Left renal cortex interstitium (tissue), 4 donors: ENCODE measurements at regions not wholly inside any gene's neighbourhood (a gene's known extent, or its start where the extent isn't known, plus 50 kb on each side); places are given as distances from the start of the nearest gene placed in this dataset.

Experiments used
- DNase-seq, 4 donors: peaks; one replicate each; pipeline ENCODE4 v3.0.0-alpha.2; 2013; ENCODE audit warnings: low read depth in 4 of 4, low spot score in 2 of 4, missing footprints in 1 of 4

- no peak for DNase-seq
These were observed 85.1 kb downstream of the CTAGE1 start for GRCh38 chr18:22332590-22332989.

GRCh38 chr18:22330508-22330907 is 87.2 kb downstream of the CTAGE1 start:
- no peak for DNase-seq

- DNase-seq, result no peak
These were observed 92.3 kb downstream of the CTAGE1 start for GRCh38 chr18:22325396-22325795.

- DNase-seq, result no peak
These were observed 93.3 kb downstream of the CTAGE1 start for GRCh38 chr18:22324191-22325131.

- no peak for DNase-seq
These were observed 95.4 kb downstream of the CTAGE1 start for GRCh38 chr18:22322243-22322691.

GRCh38 chr18:22320771-22321170 is 96.9 kb downstream of the CTAGE1 start:
- DNase-seq, result no peak

- DNase-seq, result no peak
These were observed 97.6 kb downstream of the CTAGE1 start for GRCh38 chr18:22320155-22320554.

GRCh38 chr18:22318745-22319407 is 98.8 kb downstream of the CTAGE1 start:
- DNase-seq, result no peak

- no peak for DNase-seq
These were observed 103.3 kb downstream of the CTAGE1 start for GRCh38 chr18:22314420-22314819.

- DNase-seq, result no peak
These were observed 103.7 kb downstream of the CTAGE1 start for GRCh38 chr18:22314001-22314400.

GRCh38 chr18:22311301-22311700 is 106.4 kb downstream of the CTAGE1 start:
- no peak for DNase-seq

- DNase-seq, result no peak
These were observed 108.5 kb downstream of the CTAGE1 start for GRCh38 chr18:22309191-22309590.

- DNase-seq, result no peak
These were observed 110.2 kb downstream of the CTAGE1 start for GRCh38 chr18:22307528-22307927.

GRCh38 chr18:22303927-22304326 is 113.8 kb downstream of the CTAGE1 start:
- DNase-seq, result no peak

- DNase-seq, result no peak
These were observed 115.6 kb downstream of the CTAGE1 start for GRCh38 chr18:22302144-22302543.

- no peak for DNase-seq
These were observed 116.8 kb downstream of the CTAGE1 start for GRCh38 chr18:22300665-22301636.

GRCh38 chr18:22297008-22297407 is 120.7 kb downstream of the CTAGE1 start:
- DNase-seq, result no peak

- no peak for DNase-seq
These were observed 121.4 kb downstream of the CTAGE1 start for GRCh38 chr18:22296304-22296703.

- no peak for DNase-seq
These were observed 124.0 kb downstream of the GATA6 start for GRCh38 chr18:22293417-22293816.

- no peak for DNase-seq
These were observed 120.6 kb downstream of the GATA6 start for GRCh38 chr18:22290004-22290403.

GRCh38 chr18:22286585-22286984 is 117.2 kb downstream of the GATA6 start:
- DNase-seq, result no peak
